DND-41 (cell line): ENCODE measurements at regions not wholly inside any gene's neighbourhood (a gene's known extent, or its start where the extent isn't known, plus 50 kb on each side); places are given as distances from the start of the nearest gene placed in this dataset.

Experiments
- ATAC-seq: fragments of 200-7000 bp; cut with Tn5 transposase; 3 replicates; pipeline ENCODE4 v1.9.1; 2021; ENCODE audit warnings: low read depth; ENCODE audit not compliant: insufficient read depth
- DNase-seq: peaks from one replicate; pipeline ENCODE4 v3.0.0-alpha.2; 2020
- H2AFZ ChIP-seq: 2 replicates; pipeline ENCODE4 v1.6.0; 2012; ENCODE audit warnings: low read depth, low read length
- H3K27ac ChIP-seq: 2 replicates; pipeline ENCODE4 v1.5.1; 2012; ENCODE audit warnings: low read length, inconsistent platforms
- H3K27me3 ChIP-seq: fragments of 200-600 bp; sonication (generic); 2 replicates; pipeline ENCODE4 v1.6.0; 2012; ENCODE audit warnings: low read length, mild to moderate bottlenecking, inconsistent platforms; ENCODE audit not compliant: insufficient read depth, poor library complexity
- H3K36me3 ChIP-seq: 2 replicates; pipeline ENCODE4 v1.5.1; 2012; ENCODE audit warnings: low read length, inconsistent platforms; ENCODE audit not compliant: insufficient read depth
- H3K4me1 ChIP-seq: 2 replicates; pipeline ENCODE4 v1.5.1; 2012; ENCODE audit warnings: mild to moderate bottlenecking, low read length; ENCODE audit not compliant: insufficient read depth
- H3K4me2 ChIP-seq: 2 replicates; pipeline ENCODE4 v1.6.0; 2012; ENCODE audit warnings: mild to moderate bottlenecking, moderate library complexity, low read length, inconsistent platforms; ENCODE audit not compliant: insufficient read depth
- H3K4me3 ChIP-seq, 2 experiments: fragments of 200-600 bp in 1 of 2; shearing (Covaris generic) in 1 of 2; 2 replicates each; pipeline ENCODE4 v1.5.1; 2012 to 2016; ENCODE audit warnings: inconsistent platforms in 2 of 2, low read length in 2 of 2, mild to moderate bottlenecking in 2 of 2, low read depth in 1 of 2, moderate library complexity in 1 of 2
- H3K79me2 ChIP-seq: 2 replicates; pipeline ENCODE4 v1.6.0; 2012; ENCODE audit warnings: low read length, inconsistent platforms; ENCODE audit not compliant: insufficient read depth
- H3K9ac ChIP-seq: 2 replicates; pipeline ENCODE4 v1.6.0; 2012; ENCODE audit warnings: low read depth, mild to moderate bottlenecking, inconsistent platforms, low read length, moderate library complexity
- H3K9me3 ChIP-seq: 2 replicates; pipeline ENCODE4 v1.5.1; 2012; ENCODE audit warnings: low read length, moderate library complexity, mild to moderate bottlenecking, inconsistent platforms; ENCODE audit not compliant: insufficient read depth, severe bottlenecking
- H4K20me1 ChIP-seq: 2 replicates; pipeline ENCODE4 v1.6.0; 2012; ENCODE audit warnings: low read length; ENCODE audit not compliant: insufficient read depth
- EZH2 ChIP-seq: IDR thresholded peaks from 3 replicates; pipeline ENCODE4 v1.6.1; 2012; ENCODE audit warnings: borderline replicate concordance, low read depth, mild to moderate bottlenecking, moderate library complexity, low read length, inconsistent platforms; ENCODE audit not compliant: severe bottlenecking
- TF ChIP-seq, protein P1 (sequence below): IDR thresholded peaks from 2 replicates; pipeline ENCODE4 v1.5.1; 2012; ENCODE audit warnings: borderline replicate concordance, low read length, moderate library complexity, mild to moderate bottlenecking; ENCODE audit not compliant: poor library complexity, severe bottlenecking; ENCODE audit errors: extremely low read depth

DNA sequence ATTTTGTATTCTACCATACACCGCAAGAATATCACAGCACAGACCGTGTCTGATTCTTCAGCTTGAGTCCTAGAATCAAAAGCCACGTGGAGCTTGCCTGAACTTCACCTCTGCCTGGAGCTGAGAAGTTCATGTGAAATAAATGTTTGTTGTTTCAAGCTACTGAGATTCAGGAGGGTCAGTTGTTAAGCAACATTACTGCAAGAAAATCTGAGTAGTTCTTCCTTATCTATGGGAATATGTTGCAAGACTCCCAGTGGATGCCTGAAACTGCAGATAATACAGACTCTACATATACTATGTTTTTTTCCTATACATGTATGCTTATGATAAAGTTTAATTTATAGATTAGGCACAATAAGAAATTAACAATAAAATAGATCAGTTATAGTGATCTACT lies 995.3 kb downstream of the TBC1D22A start:
- Histone ChIP-seq H4K20me1 (no peaks in the 10 kb centered on the region), H3K9me3 (peaks cover 6% of the 10 kb centered on the region), H3K9ac (no peak overlapping the region), H3K4me2 (no peak overlapping the region), H3K4me1 (no peaks in the 10 kb centered on the region), H3K4me3 (no peak overlapping the region), H3K27ac (no peak overlapping the region), H3K27me3 (no peaks in the 10 kb centered on the region), H2AFZ (no peak overlapping the region), H3K79me2 (no peaks in the 10 kb centered on the region), H3K36me3 (no peaks in the 10 kb centered on the region)
- no peak for TF ChIP-seq EZH2
- TF ChIP-seq, protein P1, sequence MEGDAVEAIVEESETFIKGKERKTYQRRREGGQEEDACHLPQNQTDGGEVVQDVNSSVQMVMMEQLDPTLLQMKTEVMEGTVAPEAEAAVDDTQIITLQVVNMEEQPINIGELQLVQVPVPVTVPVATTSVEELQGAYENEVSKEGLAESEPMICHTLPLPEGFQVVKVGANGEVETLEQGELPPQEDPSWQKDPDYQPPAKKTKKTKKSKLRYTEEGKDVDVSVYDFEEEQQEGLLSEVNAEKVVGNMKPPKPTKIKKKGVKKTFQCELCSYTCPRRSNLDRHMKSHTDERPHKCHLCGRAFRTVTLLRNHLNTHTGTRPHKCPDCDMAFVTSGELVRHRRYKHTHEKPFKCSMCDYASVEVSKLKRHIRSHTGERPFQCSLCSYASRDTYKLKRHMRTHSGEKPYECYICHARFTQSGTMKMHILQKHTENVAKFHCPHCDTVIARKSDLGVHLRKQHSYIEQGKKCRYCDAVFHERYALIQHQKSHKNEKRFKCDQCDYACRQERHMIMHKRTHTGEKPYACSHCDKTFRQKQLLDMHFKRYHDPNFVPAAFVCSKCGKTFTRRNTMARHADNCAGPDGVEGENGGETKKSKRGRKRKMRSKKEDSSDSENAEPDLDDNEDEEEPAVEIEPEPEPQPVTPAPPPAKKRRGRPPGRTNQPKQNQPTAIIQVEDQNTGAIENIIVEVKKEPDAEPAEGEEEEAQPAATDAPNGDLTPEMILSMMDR: no peak
- no peak for ATAC-seq
- DNase-seq: no peak

DNA sequence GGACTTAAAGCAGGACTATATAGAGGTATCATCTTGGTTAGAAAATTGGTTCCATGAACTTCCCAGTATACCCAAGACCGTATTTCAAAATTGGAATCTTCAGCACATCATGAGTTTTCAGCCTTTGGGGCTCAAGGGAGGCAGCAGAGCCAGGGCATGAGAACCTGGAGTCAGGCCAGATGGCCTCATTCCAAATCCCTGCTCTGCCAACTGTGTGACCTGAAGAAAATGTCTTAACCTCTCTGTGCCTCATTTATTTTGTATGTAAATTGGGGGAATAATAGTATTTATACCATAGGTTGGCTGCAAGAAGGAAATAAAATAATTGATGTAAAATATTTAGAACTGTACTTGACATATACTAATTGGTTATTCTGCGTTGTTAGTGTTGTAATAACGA lies 987.6 kb downstream of the TBC1D22A start:
- no peak overlapping the region for H3K4me2 ChIP-seq
- DNase-seq (no peak), ATAC-seq (no peak)
- no peak overlapping the region for H3K9ac ChIP-seq
- no peaks in the 10 kb centered on the region for H3K79me2 ChIP-seq
- no peaks in the 10 kb centered on the region for H4K20me1 ChIP-seq
- TF ChIP-seq, protein P1: no peak
- TF ChIP-seq EZH2: no peak
- no peaks in the 10 kb centered on the region for H3K9me3 ChIP-seq
- H3K36me3 ChIP-seq: no peaks in the 10 kb centered on the region
- H3K4me1 ChIP-seq: no peaks in the 10 kb centered on the region
- no peak overlapping the region for H2AFZ ChIP-seq
- no peak overlapping the region for H3K4me3 ChIP-seq
- H3K27me3 ChIP-seq: no peaks in the 10 kb centered on the region
- H3K27ac ChIP-seq: no peak overlapping the region

DNA sequence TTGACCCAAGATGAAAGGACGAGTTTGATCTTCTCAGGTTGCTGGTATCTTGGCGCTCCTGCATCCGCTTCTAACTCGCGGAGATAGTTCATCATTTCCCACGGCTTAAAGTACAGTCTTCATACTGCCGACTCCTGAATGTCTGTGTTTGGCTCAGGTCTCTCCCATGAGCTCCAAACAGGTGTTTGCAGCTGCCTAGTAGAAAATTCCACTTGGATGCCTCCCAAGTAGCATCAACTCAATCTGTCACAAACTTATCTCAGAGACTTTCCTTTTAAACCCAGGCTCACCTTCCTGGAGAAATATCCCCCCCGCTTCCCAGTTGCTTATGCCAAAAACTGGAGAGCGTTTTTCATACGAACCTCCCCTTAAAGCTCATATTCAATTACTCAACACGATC lies 986.5 kb downstream of the TBC1D22A start:
- no peak overlapping the region for H3K9ac ChIP-seq
- ATAC-seq (no peak), DNase-seq (no peak)
- H3K4me1 ChIP-seq: no peaks in the 10 kb centered on the region
- H3K36me3 ChIP-seq: no peaks in the 10 kb centered on the region
- TF ChIP-seq EZH2: no peak
- TF ChIP-seq, protein P1: no peak
- H3K27me3 ChIP-seq: no peaks in the 10 kb centered on the region
- no peaks in the 10 kb centered on the region for H3K79me2 ChIP-seq
- H3K27ac ChIP-seq: no peak overlapping the region
- no peak overlapping the region for H2AFZ ChIP-seq
- no peak overlapping the region for H3K4me2 ChIP-seq
- H3K9me3 ChIP-seq: peaks cover 2% of the 10 kb centered on the region
- H4K20me1 ChIP-seq: no peaks in the 10 kb centered on the region
- no peak overlapping the region for H3K4me3 ChIP-seq

DNA sequence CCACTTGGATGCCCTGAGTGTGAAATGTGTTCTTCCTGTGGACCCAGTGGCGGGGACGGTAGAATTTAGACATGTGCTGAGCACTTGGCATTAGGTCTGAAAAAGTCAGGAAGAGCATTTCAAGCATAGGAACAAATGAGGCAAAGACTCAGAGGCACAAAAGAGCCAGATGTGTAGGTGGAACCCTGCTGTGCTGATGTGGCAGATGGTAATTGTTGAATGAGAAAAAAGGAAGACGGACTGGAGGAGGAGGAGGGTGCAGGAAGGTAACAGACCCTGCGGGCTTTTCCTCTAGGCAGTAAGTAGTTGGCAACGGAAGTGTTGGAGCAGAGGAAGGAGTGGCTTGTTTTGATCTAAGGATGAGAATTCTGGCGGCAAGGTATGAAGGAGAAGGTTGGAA lies 985.8 kb downstream of the TBC1D22A start:
- Histone ChIP-seq H3K27ac (no peak overlapping the region), H3K4me2 (no peak overlapping the region), H4K20me1 (no peaks in the 10 kb centered on the region), H3K36me3 (no peaks in the 10 kb centered on the region), H3K4me3 (no peak overlapping the region), H3K4me1 (no peaks in the 10 kb centered on the region), H3K9me3 (peaks cover 2% of the 10 kb centered on the region), H3K9ac (no peak overlapping the region), H3K79me2 (no peaks in the 10 kb centered on the region), H3K27me3 (no peaks in the 10 kb centered on the region), H2AFZ (no peak overlapping the region)
- ATAC-seq: no peak
- DNase-seq: no peak
- TF ChIP-seq, protein P1: no peak
- TF ChIP-seq EZH2: no peak
